Sigmoid colon (tissue), 4 donors: ENCODE measurements at regions not wholly inside any gene's neighbourhood (a gene's known extent, or its start where the extent isn't known, plus 50 kb on each side); places are given as distances from the start of the nearest gene placed in this dataset.

Source experiments
- EP300 ChIP-seq, 4 donors: sonication (generic); formaldehyde crosslinking; IDR thresholded peaks; one replicate each; pipeline ENCODE4 v1.6.1; 2017; ENCODE audit warnings: antibody characterized with exemption in 4 of 4
- POLR2A ChIP-seq, 2 donors: fragments of 450-650 bp; IDR thresholded peaks; one replicate each; pipeline ENCODE4 v1.6.1; 2016; ENCODE audit warnings: antibody characterized with exemption in 2 of 2, mild to moderate bottlenecking in 2 of 2, moderate library complexity in 2 of 2
- TF ChIP-seq, protein P1 (sequence below), 4 experiments: fragments of 450-650 bp in 3 of 4; fragments of 200-600 bp in 1 of 4; IDR thresholded peaks; one replicate each; pipeline ENCODE4 v1.5.1; 2016 to 2019; ENCODE audit warnings: antibody characterized with exemption in 4 of 4, mild to moderate bottlenecking in 3 of 4, moderate library complexity in 2 of 4

DNA sequence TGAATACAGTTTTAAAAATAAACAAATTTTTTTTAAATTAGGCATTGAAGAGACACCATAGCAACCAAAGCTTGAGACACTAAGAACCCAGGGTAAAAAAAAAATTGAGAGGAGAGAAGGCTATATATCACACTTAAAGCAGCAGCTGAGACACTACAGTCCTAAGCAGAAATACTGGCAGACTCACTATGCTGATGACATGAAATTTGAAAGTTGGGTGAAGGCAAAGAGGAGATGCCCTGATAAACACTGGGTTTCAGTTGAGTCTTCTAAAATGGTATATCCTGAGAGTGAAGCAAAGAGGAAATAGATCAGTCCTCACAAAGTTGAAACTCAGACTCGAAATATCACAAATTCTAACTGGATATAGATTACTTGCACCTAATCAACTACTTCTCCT, 419.9 kb upstream of the CDH9 start:
- TF ChIP-seq, protein P1, sequence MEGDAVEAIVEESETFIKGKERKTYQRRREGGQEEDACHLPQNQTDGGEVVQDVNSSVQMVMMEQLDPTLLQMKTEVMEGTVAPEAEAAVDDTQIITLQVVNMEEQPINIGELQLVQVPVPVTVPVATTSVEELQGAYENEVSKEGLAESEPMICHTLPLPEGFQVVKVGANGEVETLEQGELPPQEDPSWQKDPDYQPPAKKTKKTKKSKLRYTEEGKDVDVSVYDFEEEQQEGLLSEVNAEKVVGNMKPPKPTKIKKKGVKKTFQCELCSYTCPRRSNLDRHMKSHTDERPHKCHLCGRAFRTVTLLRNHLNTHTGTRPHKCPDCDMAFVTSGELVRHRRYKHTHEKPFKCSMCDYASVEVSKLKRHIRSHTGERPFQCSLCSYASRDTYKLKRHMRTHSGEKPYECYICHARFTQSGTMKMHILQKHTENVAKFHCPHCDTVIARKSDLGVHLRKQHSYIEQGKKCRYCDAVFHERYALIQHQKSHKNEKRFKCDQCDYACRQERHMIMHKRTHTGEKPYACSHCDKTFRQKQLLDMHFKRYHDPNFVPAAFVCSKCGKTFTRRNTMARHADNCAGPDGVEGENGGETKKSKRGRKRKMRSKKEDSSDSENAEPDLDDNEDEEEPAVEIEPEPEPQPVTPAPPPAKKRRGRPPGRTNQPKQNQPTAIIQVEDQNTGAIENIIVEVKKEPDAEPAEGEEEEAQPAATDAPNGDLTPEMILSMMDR (IDR thresholded peaks at IDR 0.05): no peak
- TF ChIP-seq EP300 (IDR thresholded peaks at IDR 0.05) (no peak), POLR2A (IDR thresholded peaks at IDR 0.05) (no peak)
